AG04450 (cell line): ENCODE measurements at regions not wholly inside any gene's neighbourhood (a gene's known extent, or its start where the extent isn't known, plus 50 kb on each side); places are given as distances from the start of the nearest gene placed in this dataset.

Experiments
- CTCF ChIA-PET: fragments of 300-600, 350-600 bp; formaldehyde crosslinking; extraction: SDS; loops from one replicate; lab custom pipeline; 2022; ENCODE audit warnings: antibody characterized with exemption, inconsistent platforms; lab: Charles Lee
- POLR2A ChIA-PET: fragments of 350-600 bp; formaldehyde crosslinking; extraction: SDS; loops from one replicate; lab custom pipeline; 2021; ENCODE audit warnings: antibody characterized with exemption, inconsistent platforms; lab: Yijun Ruan, JAX
- DNase-seq: peaks from one replicate; pipeline ENCODE4 v3.0.0-alpha.2; 2011; ENCODE audit warnings: low read depth, low spot score
- H3K27ac ChIP-seq: one replicate; pipeline ENCODE4 v1.5.1; 2012; ENCODE audit warnings: low read depth, low read length, control low read depth
- H3K27me3 ChIP-seq: one replicate; pipeline ENCODE4 v1.6.0; 2012; ENCODE audit warnings: low read length; ENCODE audit not compliant: control insufficient read depth, insufficient read depth
- H3K4me3 ChIP-seq: 2 replicates; pipeline ENCODE4 v1.5.1; 2011; ENCODE audit warnings: mild to moderate bottlenecking, low read depth, low read length, control low read depth
- H3K9me3 ChIP-seq: 2 replicates; pipeline ENCODE4 v1.5.1; 2012; ENCODE audit warnings: low read length; ENCODE audit not compliant: control insufficient read depth, insufficient read depth
- TF ChIP-seq, protein P1 (sequence below): IDR thresholded peaks from 2 replicates; pipeline ENCODE4 v1.5.1; 2011; ENCODE audit warnings: low read depth, low read length, control low read depth, inconsistent platforms

DNA sequence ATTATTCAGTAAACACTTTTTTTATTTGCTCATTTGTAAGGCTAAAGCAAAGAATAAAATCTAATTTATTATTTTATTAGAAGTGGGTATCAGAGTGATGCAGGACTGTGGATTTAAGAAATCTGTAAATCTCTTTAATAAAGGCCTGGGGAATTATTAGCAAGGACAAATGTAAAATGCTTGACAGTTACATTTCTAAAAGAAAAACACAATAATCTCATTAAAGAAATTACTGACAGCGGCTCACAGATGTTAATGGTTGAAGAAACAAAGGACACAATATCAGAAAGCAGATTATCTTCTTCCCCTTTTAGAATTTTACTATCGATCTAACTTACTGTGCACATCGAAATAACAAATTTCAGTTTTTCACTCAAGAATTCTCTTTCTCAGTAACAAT is 262.1 kb upstream of the MEIS2 start:
- no peaks in the 10 kb centered on the region for H3K27me3 ChIP-seq
- H3K27ac ChIP-seq, result no peak overlapping the region
- H3K4me3 ChIP-seq, result no peak overlapping the region
- no peak for DNase-seq
- TF ChIP-seq, protein P1, sequence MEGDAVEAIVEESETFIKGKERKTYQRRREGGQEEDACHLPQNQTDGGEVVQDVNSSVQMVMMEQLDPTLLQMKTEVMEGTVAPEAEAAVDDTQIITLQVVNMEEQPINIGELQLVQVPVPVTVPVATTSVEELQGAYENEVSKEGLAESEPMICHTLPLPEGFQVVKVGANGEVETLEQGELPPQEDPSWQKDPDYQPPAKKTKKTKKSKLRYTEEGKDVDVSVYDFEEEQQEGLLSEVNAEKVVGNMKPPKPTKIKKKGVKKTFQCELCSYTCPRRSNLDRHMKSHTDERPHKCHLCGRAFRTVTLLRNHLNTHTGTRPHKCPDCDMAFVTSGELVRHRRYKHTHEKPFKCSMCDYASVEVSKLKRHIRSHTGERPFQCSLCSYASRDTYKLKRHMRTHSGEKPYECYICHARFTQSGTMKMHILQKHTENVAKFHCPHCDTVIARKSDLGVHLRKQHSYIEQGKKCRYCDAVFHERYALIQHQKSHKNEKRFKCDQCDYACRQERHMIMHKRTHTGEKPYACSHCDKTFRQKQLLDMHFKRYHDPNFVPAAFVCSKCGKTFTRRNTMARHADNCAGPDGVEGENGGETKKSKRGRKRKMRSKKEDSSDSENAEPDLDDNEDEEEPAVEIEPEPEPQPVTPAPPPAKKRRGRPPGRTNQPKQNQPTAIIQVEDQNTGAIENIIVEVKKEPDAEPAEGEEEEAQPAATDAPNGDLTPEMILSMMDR, result no peak
- H3K9me3 ChIP-seq, result no peaks in the 10 kb centered on the region
- CTCF ChIA-PET, result no interaction called here
- POLR2A ChIA-PET, result no interaction called here

DNA sequence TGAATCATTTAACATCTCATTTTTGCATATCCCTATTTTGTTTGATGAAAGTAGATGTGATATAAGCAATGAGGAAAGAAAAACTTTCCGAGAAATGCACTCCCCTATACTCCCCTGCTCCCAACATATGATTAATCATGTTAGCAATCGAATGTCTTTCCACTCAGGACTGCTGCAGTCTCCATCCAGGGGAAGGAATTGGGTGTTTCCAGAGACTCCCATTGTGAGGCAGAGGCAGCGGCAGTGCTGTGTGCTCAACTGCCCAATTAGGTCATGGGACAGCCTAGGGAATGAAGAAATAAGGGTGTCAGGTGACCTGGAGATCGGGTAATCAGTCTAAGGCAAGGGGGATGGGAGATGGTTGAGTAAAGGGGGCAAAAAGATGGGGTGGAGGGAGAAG is 268.6 kb upstream of the MEIS2 start:
- CTCF ChIA-PET, result no interaction called here
- H3K4me3 ChIP-seq, result no peak overlapping the region
- H3K27me3 ChIP-seq, result no peaks in the 10 kb centered on the region
- no peak for DNase-seq
- TF ChIP-seq, protein P1, result no peak
- POLR2A ChIA-PET, result no interaction called here
- no peaks in the 10 kb centered on the region for H3K9me3 ChIP-seq
- no peak overlapping the region for H3K27ac ChIP-seq

DNA sequence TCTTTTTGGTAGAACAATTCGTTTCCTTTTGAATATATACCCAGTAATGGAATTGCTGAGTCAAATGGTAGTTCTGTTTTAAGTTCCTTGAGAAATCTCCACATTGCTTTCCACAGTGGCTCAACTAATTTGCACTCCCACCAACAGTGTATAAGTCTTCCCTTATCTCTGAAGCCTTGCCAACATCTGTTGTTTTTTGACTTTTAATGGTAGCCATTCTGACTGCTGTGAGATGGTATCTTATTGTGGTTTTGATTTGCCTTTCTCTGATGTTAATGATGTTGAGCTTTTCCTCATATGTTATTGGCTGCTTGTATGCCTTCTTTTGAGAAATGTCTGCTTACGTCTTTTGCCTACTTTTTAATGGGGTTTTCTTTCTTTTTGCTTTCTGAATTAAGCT is 270.6 kb upstream of the MEIS2 start:
- TF ChIP-seq, protein P1, result no peak
- DNase-seq, result no peak
- POLR2A ChIA-PET, result no interaction called here
- CTCF ChIA-PET, result no interaction called here
- no peaks in the 10 kb centered on the region for H3K9me3 ChIP-seq
- H3K27ac ChIP-seq, result no peak overlapping the region
- H3K4me3 ChIP-seq, result no peak overlapping the region
- no peaks in the 10 kb centered on the region for H3K27me3 ChIP-seq

DNA sequence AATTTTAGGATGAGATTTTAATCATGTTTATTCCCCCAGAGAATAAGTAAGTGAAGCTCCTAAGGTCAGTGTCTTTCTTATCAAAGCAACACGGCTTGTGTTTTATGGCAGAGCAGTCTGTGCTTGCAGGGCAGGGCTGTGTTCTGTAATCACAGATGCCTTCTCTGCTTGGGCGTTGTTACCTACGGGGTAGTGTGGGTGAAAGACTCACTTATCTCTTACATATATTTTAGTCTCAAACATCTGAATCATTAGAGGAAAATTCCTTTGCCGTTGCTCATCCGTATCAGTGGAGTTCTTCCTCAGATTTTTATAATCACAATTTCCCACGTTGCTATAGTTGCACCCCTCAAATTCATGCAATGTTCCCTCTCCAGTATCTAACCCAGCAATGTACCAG is 271.7 kb upstream of the MEIS2 start:
- POLR2A ChIA-PET, result no interaction called here
- no peak overlapping the region for H3K4me3 ChIP-seq
- no peak for DNase-seq
- TF ChIP-seq, protein P1, result no peak
- no peaks in the 10 kb centered on the region for H3K27me3 ChIP-seq
- no peaks in the 10 kb centered on the region for H3K9me3 ChIP-seq
- CTCF ChIA-PET, result no interaction called here
- H3K27ac ChIP-seq, result no peak overlapping the region

DNA sequence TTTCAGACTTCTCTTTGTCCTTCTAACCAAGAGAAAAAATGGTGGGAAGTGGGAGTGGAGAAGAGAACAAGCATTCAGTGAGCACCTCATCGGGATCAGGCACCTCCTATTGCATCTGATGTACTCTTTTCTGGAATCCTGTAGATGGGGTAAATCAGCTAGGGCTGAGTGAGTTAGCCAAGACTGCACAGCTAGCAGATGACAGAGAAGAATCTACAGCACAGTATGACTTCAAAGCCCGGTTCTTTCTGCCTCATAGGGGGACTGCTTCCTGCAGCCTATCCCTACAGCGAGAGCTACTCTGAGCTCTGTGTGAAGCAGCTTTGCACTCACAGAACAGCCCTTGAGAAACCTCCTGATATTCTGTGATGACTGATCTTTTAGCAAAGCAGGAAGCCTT is 275.2 kb upstream of the MEIS2 start:
- Histone ChIP-seq H3K27ac (no peak overlapping the region), H3K9me3 (no peaks in the 10 kb centered on the region), H3K27me3 (no peaks in the 10 kb centered on the region), H3K4me3 (no peak overlapping the region)
- ChIA-PET POLR2A (no interaction called here), CTCF (no interaction called here)
- TF ChIP-seq, protein P1, result no peak
- DNase-seq, result no peak
